ENCODE measurements at regions not wholly inside any gene's neighbourhood (a gene's known extent, or its start where the extent isn't known, plus 50 kb on each side); places are given as distances from the start of the nearest gene placed in this dataset.

DNA sequence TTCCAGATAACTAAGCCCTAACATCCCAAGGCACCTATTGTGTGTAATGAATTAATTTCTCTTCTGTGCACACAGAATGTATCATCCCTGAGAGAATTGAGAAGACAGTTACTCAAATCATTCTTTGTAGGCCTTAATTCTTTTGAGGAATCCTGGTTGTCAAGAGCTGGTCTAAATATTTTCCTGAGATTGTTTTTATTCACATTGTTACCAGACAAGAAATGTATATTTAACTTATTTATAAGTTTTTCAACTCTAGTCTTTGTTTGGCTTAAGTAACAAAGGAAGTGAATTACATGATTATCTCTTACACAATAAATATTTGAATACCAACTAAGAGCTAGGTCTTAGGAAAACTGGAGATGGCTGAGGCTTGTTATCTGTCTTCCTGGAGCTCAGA, 169.4 kb downstream of the DACT1 start:
- Histone ChIP-seq H2BK5ac (ENCODE audit: low read depth, low read length) (no peak overlapping the region), H2AK5ac (ENCODE audit: low read depth, low read length) (no peak overlapping the region), H3K4me1 (replicated peaks in 1 of 4; ENCODE audit: control insufficient read depth in 3 of 4, insufficient read depth in 4 of 4, low read length in 3 of 4) (no peaks in the 10 kb centered on the region), H3K4ac (replicated peaks; ENCODE audit: insufficient read length, low read depth, low read length) (no peak overlapping the region), H3K27me3 (replicated peaks in 1 of 4; ENCODE audit: control insufficient read depth in 3 of 4, extremely low read depth in 1 of 4, insufficient read depth in 3 of 4, low read length in 3 of 4) (no peaks in the 10 kb centered on the region), H2BK12ac (ENCODE audit: low read depth, low read length) (no peak overlapping the region), H2BK120ac (replicated peaks; ENCODE audit: low read depth, low read length) (no peak overlapping the region), H3K9ac (replicated peaks in 1 of 4; ENCODE audit: extremely low read depth in 1 of 4, low read depth in 3 of 4, low read length in 3 of 4) (no peak overlapping the region), H3K4me3 (ENCODE audit: extremely low read depth in 1 of 4, insufficient read depth in 2 of 4, low read depth in 3 of 4, low read length in 4 of 4) (no peak overlapping the region), H3K36me3 (ENCODE audit: control insufficient read depth in 2 of 4, insufficient read depth in 4 of 4, low read length in 3 of 4) (no peaks in the 10 kb centered on the region), H3K9me3 (ENCODE audit: insufficient read depth in 2 of 2, low read depth in 1 of 2, low read length in 1 of 2) (no peaks in the 10 kb centered on the region), H3K23ac (ENCODE audit: insufficient read length) (no peak overlapping the region), H2AFZ (ENCODE audit: low read length) (no peak overlapping the region), H4K91ac (replicated peaks; ENCODE audit: insufficient read length, low read length) (no peak overlapping the region), H3K27ac (ENCODE audit: low read depth, low read length) (no peak overlapping the region), H3K23me2 (ENCODE audit: low read depth, low read length) (no peaks in the 10 kb centered on the region), H3K4me2 (ENCODE audit: insufficient read depth in 1 of 2, low read depth in 2 of 2, low read length in 2 of 2) (no peak overlapping the region), H2BK20ac (ENCODE audit: low read length) (no peak overlapping the region), H3K79me1 (ENCODE audit: low read depth, low read length) (no peaks in the 10 kb centered on the region), H3K56ac (replicated peaks; ENCODE audit: insufficient read length, low read depth, low read length) (no peak overlapping the region), H2BK15ac (ENCODE audit: low read length) (no peak overlapping the region), H3K79me2 (ENCODE audit: control insufficient read depth in 1 of 2, insufficient read depth in 2 of 2, low read length in 2 of 2) (no peaks in the 10 kb centered on the region), H3K14ac (ENCODE audit: insufficient read length) (no peak overlapping the region), H3K18ac (ENCODE audit: extremely low read depth, low read length) (no peak overlapping the region), H4K5ac (ENCODE audit: insufficient read length, low read depth, low read length) (no peak overlapping the region), H4K20me1 (replicated peaks in 1 of 2; ENCODE audit: control insufficient read depth in 1 of 2, insufficient read depth in 2 of 2, low read length in 2 of 2) (no peaks in the 10 kb centered on the region), H4K8ac (ENCODE audit: extremely low read depth, insufficient read depth, low read length) (no peak overlapping the region)
- ChIA-PET CTCF (ENCODE audit: partially characterized antibody) (interaction anchor here (1.2 to 2.5 kb wide), 2 partner anchors 11 to 19 kb away, joined by 3 to 18 read pairs; no protein-coding TSS in a partner anchor), POLR2A (ENCODE audit: partially characterized antibody) (no interaction called here)
- TF ChIP-seq CBX8 (IDR thresholded peaks at IDR 0.05; ENCODE audit: borderline replicate concordance, low read depth, low read length) (no peak), RBBP5 (IDR thresholded peaks at IDR 0.05; ENCODE audit: borderline replicate concordance, low read depth, low read length) (no peak), CEBPB (IDR thresholded peaks at IDR 0.05; ENCODE audit: low read depth, low read length) (no peak), TBP (IDR thresholded peaks at IDR 0.05; ENCODE audit: low read depth, low read length) (no peak), CREB1 (IDR thresholded peaks at IDR 0.05) (no peak), TAF7 (optimal IDR thresholded peaks at IDR 0.05; ENCODE audit: borderline replicate concordance, low read depth, low read length) (no peak), ASH2L (IDR thresholded peaks at IDR 0.05; ENCODE audit: low read length) (no peak), SIX5 (IDR thresholded peaks at IDR 0.05; ENCODE audit: low read depth, low read length) (no peak), CBX5 (IDR thresholded peaks at IDR 0.05; ENCODE audit: low read depth, low read length) (no peak), SIN3A (conservative IDR thresholded peaks at IDR 0.05 in 1 of 2, IDR thresholded peaks at IDR 0.05 in 1 of 2; ENCODE audit: low read depth in 1 of 2, low read length in 2 of 2) (no peak), HDAC6 (IDR thresholded peaks at IDR 0.05; ENCODE audit: low read depth, low read length) (no peak), EP300 (IDR thresholded peaks at IDR 0.05; ENCODE audit: borderline replicate concordance in 1 of 2, low read depth in 2 of 2, low read length in 2 of 2) (no peak), MAFK (IDR thresholded peaks at IDR 0.05; ENCODE audit: low read depth, low read length) (no peak)
- FAIRE-seq (no peak), DNase-seq (ENCODE audit: low read depth in 1 of 2, low spot score in 2 of 2) (no peak)
